NCI-H524 treated with DMSO at 0.1 percent for 48 hours (cell line): ENCODE measurements at regions not wholly inside any gene's neighbourhood (a gene's known extent, or its start where the extent isn't known, plus 50 kb on each side); places are given as distances from the start of the nearest gene placed in this dataset.
"Not testable (repeated sequence)": the region's sequence is repeated elsewhere in the genome, so short reads cannot be mapped to it uniquely, and the experiment has no call there.

Experiments
- DNase-seq: peaks from one replicate; lab custom pipeline; 2025; lab: John Stamatoyannopoulos, UW

- DNase-seq = peak; percentile 70
Observed at GRCh38 chr6:28838634-28839442, 84.9 kb downstream of the TRIM27 start.

DNA sequence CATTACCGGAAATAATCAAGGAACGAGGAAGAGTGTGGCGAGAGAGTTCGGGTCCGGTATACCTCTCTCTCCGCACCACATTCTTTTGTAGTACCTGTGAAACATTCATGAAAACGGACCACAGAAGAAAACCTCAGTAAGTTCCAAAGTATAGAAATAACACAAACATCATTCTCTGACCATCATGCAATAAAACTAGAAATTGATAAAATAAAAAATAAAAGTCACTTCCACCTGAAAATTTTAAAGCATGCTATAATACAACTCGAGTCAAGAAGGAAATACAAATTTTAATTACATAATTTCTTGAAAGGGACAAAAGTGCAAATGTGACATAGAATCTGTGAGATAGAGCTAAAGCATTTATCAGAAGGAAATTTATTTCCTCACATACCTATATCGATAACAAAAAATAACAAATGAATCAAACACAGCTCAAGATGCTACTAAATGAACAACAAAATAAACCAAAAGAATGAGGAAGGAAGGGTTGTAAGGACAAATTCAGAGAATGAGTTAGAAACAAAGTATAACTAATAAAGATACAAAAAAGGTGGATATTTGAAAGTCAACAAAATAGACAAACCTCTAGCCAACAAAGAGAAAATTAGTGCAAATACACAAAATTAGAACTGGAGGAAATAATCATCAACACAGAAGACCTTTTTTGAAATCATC is 84.2 kb downstream of the TRIM27 start:
- DNase-seq = no peak

GRCh38 chr6:28841290-28841689 is 82.5 kb downstream of the TRIM27 start:
- no peak for DNase-seq

GRCh38 chr6:28848756-28849155 is 75.0 kb downstream of the TRIM27 start:
- DNase-seq = not testable (repeated sequence)
